ENCODE measurements at regions not wholly inside any gene's neighbourhood (a gene's known extent, or its start where the extent isn't known, plus 50 kb on each side); places are given as distances from the start of the nearest gene placed in this dataset.

DNA sequence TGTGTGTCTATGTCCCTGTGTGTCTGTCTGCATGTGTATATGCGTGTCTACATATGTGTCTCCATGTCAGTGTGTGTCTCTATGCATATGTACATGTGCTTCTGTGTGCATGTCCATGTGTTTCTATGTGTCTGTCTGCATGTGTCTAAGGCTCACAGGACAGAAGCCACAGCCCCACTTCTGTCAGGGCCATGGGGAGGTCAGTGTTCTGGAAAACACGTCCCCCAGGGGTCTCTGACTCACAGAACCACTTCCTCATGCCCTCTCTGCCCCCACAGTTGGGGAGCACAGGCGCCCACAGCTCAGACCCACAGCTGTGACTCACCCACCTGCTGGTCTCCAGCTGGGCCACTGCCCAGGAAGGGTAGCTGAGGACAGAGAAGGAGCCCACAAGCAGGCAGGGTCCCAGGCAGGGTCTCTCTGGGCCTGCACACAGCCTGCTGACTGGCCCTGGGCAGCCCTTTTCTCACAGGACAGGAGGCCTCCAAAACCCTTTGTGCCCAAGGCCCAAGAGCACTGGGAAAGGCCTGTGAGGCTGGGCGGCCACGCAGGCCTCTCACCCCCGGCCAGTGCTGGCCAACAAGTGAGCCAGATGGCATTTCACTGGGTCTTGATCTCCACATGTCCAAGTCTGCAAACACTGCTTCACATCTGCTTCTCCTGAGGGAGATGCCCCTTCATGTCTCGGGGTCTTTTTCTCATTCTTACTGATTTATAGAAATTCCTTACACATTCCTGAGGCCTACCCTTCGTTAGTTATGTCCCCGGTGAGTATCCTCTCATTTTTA is 102.9 kb upstream of the FAM20C start:
- no peak for ATAC-seq (ENCODE audit: low read depth)
- H3K4me1 Mint-ChIP-seq, result peaks cover 17% of the 10 kb centered on the region
- H3K27ac Mint-ChIP-seq, result no peak overlapping the region

DNA sequence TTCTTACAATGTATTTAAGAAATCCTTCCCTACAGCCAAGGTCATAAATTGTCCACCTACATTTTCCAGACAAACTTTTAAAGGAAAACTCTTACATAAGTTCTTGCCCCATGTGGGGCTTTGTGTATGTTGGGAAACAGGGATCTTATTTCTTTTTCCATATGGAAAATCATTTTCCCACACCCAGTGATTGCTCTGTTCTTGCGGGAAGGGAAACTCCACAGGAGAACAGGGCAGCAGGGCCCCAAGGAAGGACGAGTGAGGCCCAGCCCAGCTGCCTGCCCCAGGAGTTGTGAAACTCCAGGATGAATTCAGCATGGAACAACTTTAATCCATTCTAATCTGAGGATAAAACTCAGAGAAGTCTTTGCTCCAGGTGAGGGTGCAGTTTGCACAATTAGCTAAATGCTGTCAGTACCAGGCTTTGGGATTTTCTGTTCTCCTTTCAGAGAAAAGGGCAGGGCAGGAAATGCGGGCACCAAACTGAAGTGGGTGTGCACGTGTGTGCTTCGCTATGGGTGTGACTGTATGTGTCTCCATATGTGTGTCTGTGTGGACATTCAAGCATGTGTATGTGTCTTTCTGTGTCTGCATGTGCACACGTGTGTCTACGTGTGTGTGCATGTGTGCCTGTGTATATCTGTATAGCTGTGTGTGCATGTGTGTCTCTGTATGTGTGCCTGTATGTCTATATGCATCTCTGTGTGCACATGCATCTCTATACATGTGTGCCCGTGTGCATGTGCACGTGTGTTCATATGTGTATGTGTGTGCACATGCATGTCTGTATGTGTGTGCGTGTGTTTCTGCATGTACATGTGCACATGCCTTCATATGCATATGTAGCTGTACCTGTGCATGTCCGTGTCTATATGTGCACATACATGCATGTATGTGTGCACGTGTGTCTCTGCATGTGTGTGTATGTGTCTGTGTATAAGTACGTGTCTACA is 102.0 kb upstream of the FAM20C start:
- peaks cover 13% of the 10 kb centered on the region for H3K4me1 Mint-ChIP-seq
- H3K27ac Mint-ChIP-seq, result no peak overlapping the region
- H3K36me3 Mint-ChIP-seq, result no peaks in the 10 kb centered on the region
- no peak overlapping the region for H3K4me3 Mint-ChIP-seq
- DNase-seq (ENCODE audit: low spot score in 2 of 2) (no peak), ATAC-seq (ENCODE audit: low read depth) (no peak)
- peaks cover 12% of the 10 kb centered on the region for H3K27me3 Mint-ChIP-seq
- no peaks in the 10 kb centered on the region for H3K9me3 Mint-ChIP-seq

More for the DNA sequence above, 102.9 kb upstream of the FAM20C start:
- H3K27me3 Mint-ChIP-seq, result peaks cover 16% of the 10 kb centered on the region
- no peak for DNase-seq (ENCODE audit: low spot score in 2 of 2)
- H3K4me3 Mint-ChIP-seq, result no peak overlapping the region
- no peaks in the 10 kb centered on the region for H3K36me3 Mint-ChIP-seq
- H3K9me3 Mint-ChIP-seq, result no peaks in the 10 kb centered on the region

DNA sequence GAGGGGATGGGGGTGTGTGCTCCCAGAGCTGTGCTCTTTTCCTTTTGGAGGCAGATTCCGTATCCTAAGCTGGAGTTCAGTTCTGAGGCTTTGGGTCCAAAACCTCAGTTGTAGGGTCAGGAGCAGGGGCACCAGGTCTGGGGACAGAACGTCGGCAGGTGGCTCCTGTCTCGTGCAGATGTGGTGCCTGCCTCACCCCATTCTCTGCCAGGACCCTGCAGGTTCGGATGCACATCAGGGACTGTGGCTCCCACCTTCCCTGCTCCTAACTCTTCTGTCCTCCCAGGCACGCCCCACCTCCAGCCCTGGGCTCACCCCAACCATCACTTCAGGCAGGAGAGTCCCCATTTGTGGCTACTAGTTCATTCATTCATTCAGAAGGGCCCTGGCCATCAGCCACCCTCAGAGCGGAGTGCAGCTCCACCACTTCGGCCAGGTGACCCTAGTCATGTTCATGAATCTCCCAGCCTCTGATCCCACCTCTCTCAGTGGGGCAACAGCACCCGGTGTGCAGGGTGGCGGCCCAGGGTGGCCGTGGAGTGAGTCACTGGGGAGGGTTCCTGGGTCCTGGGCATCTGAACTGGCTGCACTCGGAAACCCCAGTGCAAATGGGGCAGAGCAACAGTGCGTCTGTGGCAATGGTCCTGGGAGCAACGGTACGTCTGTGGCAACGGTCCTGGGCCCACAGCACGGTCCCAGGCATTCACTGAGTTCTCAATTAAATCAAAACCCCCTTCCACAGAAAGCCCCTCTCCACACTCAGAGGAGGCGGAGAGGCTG is 100.8 kb upstream of the FAM20C start:
- Mint-ChIP-seq H3K4me1 (peaks cover 13% of the 10 kb centered on the region), H3K27ac (no peak overlapping the region), H3K9me3 (peaks cover 2% of the 10 kb centered on the region), H3K27me3 (peaks cover 11% of the 10 kb centered on the region), H3K36me3 (no peaks in the 10 kb centered on the region), H3K4me3 (no peak overlapping the region)
- no peak for ATAC-seq (ENCODE audit: low read depth)
- DNase-seq (ENCODE audit: low spot score in 2 of 2), result no peak

DNA sequence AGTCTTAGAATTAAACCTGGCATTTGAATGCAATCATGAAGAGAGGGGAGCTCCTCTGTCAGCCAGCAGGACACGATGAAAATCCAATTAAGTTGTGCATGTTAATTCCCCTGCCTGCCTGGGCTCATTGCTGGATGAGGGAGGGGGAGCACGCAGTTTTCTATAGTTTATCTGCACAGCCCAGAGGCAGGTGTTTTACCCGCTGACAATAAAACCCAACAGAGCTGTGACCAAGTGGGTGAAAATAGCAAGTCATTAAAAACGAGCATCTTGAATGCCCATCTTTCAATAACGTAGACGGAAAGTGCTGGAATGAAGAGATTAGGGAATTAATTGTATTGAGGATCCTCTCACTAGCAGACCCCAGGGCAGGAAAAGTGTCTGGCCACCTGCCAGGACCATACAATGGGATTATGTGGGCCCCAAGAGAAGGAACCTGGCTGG is 100.1 kb upstream of the FAM20C start:
- Mint-ChIP-seq H3K27me3 (peaks cover 11% of the 10 kb centered on the region), H3K27ac (no peak overlapping the region), H3K4me3 (no peak overlapping the region), H3K9me3 (peaks cover 2% of the 10 kb centered on the region), H3K4me1 (peaks cover 13% of the 10 kb centered on the region), H3K36me3 (no peaks in the 10 kb centered on the region)
- ATAC-seq (ENCODE audit: low read depth) (no peak), DNase-seq (ENCODE audit: low spot score in 2 of 2) (no peak)

DNA sequence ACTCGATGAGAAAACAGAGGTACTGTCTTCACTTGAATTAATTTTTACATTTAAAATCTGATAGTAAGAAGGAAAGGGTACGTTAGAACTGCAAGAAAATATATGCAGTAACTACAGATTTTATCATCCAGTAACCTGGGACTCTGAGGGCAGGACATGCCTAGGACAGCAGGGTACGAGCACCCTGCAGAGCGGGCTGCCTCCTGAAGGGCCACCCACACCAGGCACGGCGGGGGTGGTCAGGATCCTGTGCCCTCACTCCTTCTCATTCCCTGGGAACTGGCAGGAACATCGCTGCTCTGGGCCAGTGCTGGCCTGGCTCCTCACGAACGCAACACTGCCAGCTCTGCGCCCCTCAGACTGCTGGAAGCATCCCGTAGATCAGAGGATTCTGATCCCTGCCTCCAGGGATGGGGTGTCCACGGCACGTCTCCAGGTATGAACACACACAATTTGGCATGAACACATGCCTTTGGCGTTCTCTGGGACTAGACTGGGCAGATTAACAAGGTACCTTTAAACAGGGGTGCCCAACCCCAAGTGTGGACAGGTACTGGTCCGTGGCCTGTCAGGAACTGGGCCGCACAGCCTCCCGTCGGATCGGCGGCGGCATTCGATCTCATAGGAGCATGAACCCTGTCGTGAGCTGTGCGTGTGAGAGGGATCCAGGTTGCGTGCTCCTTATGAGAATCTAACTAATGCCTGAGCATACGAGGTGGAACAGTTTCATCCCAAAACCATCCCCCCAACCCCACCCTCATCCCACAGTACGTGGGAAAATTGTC is 99.3 kb upstream of the FAM20C start:
- peaks cover 13% of the 10 kb centered on the region for H3K4me1 Mint-ChIP-seq
- no peak overlapping the region for H3K27ac Mint-ChIP-seq
- peaks cover 11% of the 10 kb centered on the region for H3K27me3 Mint-ChIP-seq
- H3K36me3 Mint-ChIP-seq, result no peaks in the 10 kb centered on the region
- DNase-seq (ENCODE audit: low spot score in 2 of 2), result no peak
- H3K9me3 Mint-ChIP-seq, result peaks cover 3% of the 10 kb centered on the region
- no peak for ATAC-seq (ENCODE audit: low read depth)
- H3K4me3 Mint-ChIP-seq, result no peak overlapping the region

DNA sequence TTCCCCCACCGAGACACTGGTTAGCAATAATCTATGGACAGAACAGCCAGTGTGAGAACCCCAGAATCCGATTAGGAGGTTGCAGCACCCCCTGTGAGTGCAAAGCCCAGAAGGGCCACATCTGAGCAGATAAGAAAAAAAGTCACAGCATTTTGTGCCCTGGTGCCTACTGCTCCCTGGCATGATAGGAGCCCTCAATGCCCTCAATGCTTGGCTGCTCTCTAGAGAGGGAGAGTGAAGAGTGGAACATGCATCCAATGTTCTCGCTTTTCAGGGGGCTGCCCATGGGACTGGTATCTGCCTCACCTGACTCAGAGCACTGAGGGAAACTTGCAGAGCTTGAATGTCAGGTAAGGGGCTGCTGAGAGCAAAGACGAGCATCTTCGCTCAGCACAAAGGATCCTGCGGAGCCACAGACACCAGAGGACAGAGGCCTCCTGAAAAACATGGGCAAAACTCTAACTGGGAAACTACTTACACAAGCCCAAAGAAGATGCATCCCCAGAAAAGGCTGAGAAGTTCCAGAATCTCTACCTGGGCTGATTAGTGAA is 98.0 kb upstream of the FAM20C start:
- no peak overlapping the region for H3K27ac Mint-ChIP-seq
- DNase-seq (ENCODE audit: low spot score in 2 of 2) (no peak), ATAC-seq (ENCODE audit: low read depth) (no peak)
- no peaks in the 10 kb centered on the region for H3K36me3 Mint-ChIP-seq
- no peak overlapping the region for H3K4me3 Mint-ChIP-seq
- peaks cover 7% of the 10 kb centered on the region for H3K9me3 Mint-ChIP-seq
- H3K4me1 Mint-ChIP-seq, result peaks cover 10% of the 10 kb centered on the region
- peaks cover 11% of the 10 kb centered on the region for H3K27me3 Mint-ChIP-seq

DNA sequence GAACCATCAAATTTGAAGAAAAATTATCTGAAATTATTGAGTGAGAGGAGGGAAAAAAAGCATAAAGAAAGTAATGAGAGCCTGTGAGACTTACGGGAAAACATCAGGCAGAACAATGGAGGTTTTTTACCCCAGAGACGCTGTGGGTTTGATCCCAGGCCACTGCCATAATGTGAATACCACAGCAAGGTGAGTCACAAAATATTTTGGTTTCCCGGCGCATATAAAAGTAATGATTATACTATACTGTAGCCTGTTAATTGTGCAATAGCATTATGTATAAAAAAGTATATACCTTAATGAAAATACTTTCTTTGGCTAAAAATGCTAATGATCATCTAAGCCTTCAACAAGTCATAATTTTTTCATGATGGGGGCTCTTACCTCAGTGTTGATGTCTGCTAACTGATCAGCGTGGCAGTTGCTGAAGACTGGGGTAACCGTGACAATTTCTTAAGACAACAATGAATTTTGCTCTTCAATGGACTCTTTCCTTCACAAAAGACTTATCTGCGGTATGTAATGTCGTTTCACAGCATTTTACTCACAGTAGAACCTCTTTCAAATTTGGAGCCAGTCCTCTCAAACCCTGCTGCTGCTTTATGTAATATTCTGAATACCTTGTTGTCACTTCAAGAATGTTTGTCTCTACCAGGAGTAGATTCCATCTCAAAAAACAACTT is 97.0 kb upstream of the FAM20C start:
- DNase-seq (ENCODE audit: low spot score in 2 of 2) (no peak), ATAC-seq (ENCODE audit: low read depth) (no peak)
- Mint-ChIP-seq H3K36me3 (no peaks in the 10 kb centered on the region), H3K4me1 (peaks cover 7% of the 10 kb centered on the region), H3K4me3 (no peak overlapping the region), H3K27me3 (peaks cover 11% of the 10 kb centered on the region), H3K9me3 (peaks cover 14% of the 10 kb centered on the region), H3K27ac (no peak overlapping the region)

DNA sequence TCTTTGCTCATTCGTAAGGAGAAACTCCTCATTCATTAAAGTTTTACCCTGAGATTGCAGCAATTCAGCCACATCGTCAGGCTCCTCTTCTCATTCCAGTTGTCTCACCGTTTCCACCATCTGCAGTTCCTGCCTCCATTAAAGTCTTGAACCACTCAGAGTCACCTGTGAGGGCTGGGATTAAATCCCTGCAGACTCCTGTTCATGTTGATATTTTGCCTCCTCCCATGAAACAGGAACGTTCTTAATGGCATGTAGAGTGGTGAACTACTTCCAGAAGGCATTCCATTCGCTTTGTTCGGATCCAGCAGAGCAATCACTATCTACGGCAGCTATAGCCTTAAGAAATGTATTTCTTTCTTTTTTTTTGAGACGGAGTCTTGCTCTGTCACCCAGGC is 96.5 kb upstream of the FAM20C start:
- H3K4me1 Mint-ChIP-seq, result peaks cover 2% of the 10 kb centered on the region
- no peaks in the 10 kb centered on the region for H3K36me3 Mint-ChIP-seq
- ATAC-seq (ENCODE audit: low read depth) (no peak), DNase-seq (ENCODE audit: low spot score in 2 of 2) (no peak)
- no peak overlapping the region for H3K4me3 Mint-ChIP-seq
- no peak overlapping the region for H3K27ac Mint-ChIP-seq
- peaks cover 14% of the 10 kb centered on the region for H3K9me3 Mint-ChIP-seq
- H3K27me3 Mint-ChIP-seq, result peaks cover 7% of the 10 kb centered on the region

DNA sequence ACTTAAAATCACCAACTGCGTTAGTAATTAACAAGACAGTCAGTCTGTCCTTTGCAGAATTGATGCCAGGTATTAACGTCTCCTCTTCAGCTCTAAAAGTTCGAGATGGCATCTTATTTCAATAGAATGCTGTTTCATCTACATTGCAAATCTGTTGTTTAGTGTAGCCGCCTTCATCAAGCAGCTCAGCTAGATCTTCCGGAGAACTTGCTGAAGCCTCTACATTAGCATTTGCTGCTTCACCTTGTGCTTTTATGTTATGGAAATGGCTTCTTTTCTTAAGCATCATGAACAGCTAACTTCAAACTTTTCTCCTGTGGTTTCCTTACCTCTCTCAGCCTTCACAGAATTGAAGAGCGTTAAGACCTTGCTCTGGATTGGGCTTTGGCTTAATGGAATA is 95.5 kb upstream of the FAM20C start:
- DNase-seq (ENCODE audit: low spot score in 2 of 2), result no peak
- Mint-ChIP-seq H3K4me1 (no peaks in the 10 kb centered on the region), H3K27me3 (peaks cover 5% of the 10 kb centered on the region), H3K27ac (no peak overlapping the region), H3K9me3 (peaks cover 14% of the 10 kb centered on the region), H3K4me3 (no peak overlapping the region), H3K36me3 (no peaks in the 10 kb centered on the region)
- no peak for ATAC-seq (ENCODE audit: low read depth)

DNA sequence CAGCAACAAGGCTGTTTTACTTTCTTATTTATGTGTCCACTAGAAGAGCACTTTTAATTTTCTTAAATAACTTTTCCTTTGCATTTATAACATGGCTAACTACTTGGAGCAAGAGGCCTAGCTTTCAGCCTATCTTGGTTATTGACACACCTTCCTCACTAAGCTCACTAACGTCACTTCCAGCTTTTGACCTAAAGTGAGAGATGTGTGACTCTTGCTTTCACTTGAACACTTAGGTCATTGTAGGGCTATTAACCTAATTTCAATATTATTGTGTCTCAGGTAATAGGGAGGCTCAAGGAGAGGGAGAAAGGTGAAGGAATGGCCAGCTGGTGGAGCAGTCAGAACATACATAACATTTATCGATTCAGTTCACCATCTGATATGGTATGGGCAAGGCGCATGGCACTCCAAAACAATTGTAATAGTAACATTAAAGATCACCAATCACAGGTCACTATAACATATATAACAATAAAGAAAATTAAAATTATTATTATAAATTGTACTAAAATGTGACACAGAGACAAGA is 95.0 kb upstream of the FAM20C start:
- Mint-ChIP-seq H3K9me3 (peaks cover 14% of the 10 kb centered on the region), H3K4me1 (no peaks in the 10 kb centered on the region)

DNA sequence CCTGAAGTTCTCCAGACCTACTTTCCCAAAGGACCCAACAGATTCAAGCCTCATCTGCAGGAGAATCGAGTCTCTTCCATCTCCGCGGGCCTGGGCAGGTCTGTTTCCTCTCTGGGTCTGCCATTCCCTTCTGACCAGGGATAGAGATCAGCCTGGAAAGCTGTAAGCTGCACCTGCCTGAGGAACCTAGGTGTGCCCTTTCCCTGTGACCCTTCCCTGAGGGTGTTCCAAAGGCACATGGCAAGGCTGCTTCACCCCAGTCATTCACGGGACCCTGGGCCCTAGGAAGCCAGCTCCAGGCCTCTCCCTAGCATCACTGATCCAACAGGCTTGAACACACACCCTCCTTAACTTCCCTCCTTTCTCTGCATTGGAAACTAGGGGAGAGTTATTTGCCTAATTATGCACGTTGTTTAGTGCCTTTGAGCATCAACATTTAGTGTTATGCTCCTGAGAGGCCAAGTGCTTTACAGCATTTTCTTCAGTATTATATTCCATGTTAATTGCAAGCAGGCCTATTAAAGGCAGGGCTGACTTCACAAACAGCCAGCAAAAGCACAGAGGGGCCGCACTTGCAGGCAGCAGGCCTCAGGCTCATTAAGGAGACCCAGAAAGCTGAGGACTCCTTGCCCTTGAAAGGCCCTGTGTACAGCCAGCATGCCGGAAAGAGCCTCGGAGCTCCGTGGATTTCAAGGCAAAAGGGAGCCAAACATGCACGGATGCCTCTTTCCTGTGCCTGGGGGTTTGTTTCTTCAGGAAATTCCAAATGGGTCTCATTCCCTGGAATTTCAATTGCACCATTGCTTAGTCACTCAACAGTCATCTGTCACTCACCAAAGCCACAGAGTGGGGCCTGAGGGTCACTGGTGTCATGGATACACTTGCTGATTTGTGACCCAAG is 91.0 kb upstream of the FAM20C start:
- Mint-ChIP-seq H3K4me1 (peaks cover 4% of the 10 kb centered on the region), H3K4me3 (no peak overlapping the region), H3K27me3 (peaks cover 2% of the 10 kb centered on the region), H3K27ac (no peak overlapping the region), H3K9me3 (peaks cover 16% of the 10 kb centered on the region), H3K36me3 (peaks cover 2% of the 10 kb centered on the region)
- ATAC-seq (ENCODE audit: low read depth) (no peak), DNase-seq (ENCODE audit: low spot score in 2 of 2) (no peak)

More for the DNA sequence above, 95.0 kb upstream of the FAM20C start:
- DNase-seq (ENCODE audit: low spot score in 2 of 2) (no peak), ATAC-seq (ENCODE audit: low read depth) (no peak)
- no peak overlapping the region for H3K27ac Mint-ChIP-seq
- H3K36me3 Mint-ChIP-seq, result no peaks in the 10 kb centered on the region
- H3K4me3 Mint-ChIP-seq, result no peak overlapping the region
- peaks cover 5% of the 10 kb centered on the region for H3K27me3 Mint-ChIP-seq
